ENCODE measurements at regions not wholly inside any gene's neighbourhood (a gene's known extent, or its start where the extent isn't known, plus 50 kb on each side); places are given as distances from the start of the nearest gene placed in this dataset.

DNA sequence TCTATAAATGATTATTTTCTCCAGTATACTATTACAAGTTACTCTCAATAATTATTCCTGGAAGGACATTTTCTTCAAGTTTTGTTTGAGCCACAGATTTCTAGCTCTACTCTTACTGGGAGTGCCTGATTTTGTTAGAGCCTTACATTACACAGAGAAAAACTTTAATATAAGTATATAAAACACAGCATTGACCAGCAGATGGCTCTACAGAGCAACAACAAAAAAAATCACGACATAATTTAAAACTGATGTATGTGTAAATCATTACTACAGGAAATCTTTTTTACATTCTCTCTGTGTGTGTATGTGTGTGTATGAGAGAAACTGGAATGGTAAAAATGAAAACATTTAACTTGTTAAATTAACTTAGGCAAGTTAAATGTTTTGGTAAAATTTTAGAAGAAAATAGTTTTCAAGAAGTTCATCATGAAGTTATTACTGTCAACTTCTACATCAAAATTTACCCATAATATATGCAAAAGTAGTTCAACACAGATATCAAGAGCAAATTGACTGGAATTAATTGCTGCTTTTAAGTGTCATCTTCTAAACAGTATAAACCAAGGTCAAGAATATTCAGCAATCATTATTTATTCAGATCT, 103.3 kb downstream of the MDH1 start:
- Histone ChIP-seq H3K4me2 (ENCODE audit: insufficient read depth, low read length) (no peak overlapping the region), H3K27ac (ENCODE audit: low read length) (no peak overlapping the region), H3K4me1 (ENCODE audit: insufficient read depth, low read length) (no peaks in the 10 kb centered on the region), H3K9me3 (ENCODE audit: insufficient read depth, low read length, severe bottlenecking) (no peaks in the 10 kb centered on the region), H3K79me2 (ENCODE audit: insufficient read depth, low read length) (no peaks in the 10 kb centered on the region), H3K9ac (ENCODE audit: low read depth, low read length) (no peak overlapping the region), H3K4me3 (ENCODE audit: low read depth in 1 of 2, low read length in 2 of 2) (no peak overlapping the region), H3K27me3 (ENCODE audit: insufficient read depth, low read length, poor library complexity) (no peaks in the 10 kb centered on the region), H2AFZ (ENCODE audit: low read depth, low read length) (no peak overlapping the region), H4K20me1 (ENCODE audit: insufficient read depth, low read length) (no peaks in the 10 kb centered on the region), H3K36me3 (ENCODE audit: insufficient read depth, low read length) (no peaks in the 10 kb centered on the region)
- DNase-seq (peak; percentile 37), ATAC-seq (ENCODE audit: insufficient read depth, low read depth) (peak; percentile 86)
- no peak for TF ChIP-seq EZH2 (IDR thresholded peaks at IDR 0.05; ENCODE audit: borderline replicate concordance, low read depth, low read length, severe bottlenecking)
- TF ChIP-seq, protein P1, sequence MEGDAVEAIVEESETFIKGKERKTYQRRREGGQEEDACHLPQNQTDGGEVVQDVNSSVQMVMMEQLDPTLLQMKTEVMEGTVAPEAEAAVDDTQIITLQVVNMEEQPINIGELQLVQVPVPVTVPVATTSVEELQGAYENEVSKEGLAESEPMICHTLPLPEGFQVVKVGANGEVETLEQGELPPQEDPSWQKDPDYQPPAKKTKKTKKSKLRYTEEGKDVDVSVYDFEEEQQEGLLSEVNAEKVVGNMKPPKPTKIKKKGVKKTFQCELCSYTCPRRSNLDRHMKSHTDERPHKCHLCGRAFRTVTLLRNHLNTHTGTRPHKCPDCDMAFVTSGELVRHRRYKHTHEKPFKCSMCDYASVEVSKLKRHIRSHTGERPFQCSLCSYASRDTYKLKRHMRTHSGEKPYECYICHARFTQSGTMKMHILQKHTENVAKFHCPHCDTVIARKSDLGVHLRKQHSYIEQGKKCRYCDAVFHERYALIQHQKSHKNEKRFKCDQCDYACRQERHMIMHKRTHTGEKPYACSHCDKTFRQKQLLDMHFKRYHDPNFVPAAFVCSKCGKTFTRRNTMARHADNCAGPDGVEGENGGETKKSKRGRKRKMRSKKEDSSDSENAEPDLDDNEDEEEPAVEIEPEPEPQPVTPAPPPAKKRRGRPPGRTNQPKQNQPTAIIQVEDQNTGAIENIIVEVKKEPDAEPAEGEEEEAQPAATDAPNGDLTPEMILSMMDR (IDR thresholded peaks at IDR 0.05; ENCODE audit: borderline replicate concordance, extremely low read depth, low read length, poor library complexity, severe bottlenecking) = peak; percentile 67

DNA sequence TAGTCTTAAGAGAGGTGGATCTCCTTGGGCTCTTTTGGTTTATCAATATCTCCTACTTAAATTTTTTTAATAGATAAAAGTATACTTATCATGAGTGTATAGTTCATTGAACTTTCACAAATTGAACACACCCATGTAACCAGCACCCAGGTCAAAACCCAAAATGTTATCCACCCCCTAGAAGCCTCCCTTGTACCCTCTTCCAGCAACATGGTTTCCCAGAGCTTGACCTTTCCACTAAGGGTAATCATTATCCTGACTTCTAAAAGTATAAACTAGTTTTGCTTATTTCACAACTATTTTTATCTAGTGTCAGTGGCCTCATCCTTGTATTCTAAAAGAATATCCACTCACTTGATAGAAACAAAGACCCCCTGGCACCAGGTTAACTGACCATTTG, 106.8 kb downstream of the MDH1 start:
- no peak for TF ChIP-seq EZH2 (IDR thresholded peaks at IDR 0.05; ENCODE audit: borderline replicate concordance, low read depth, low read length, severe bottlenecking)
- TF ChIP-seq, protein P1 (IDR thresholded peaks at IDR 0.05; ENCODE audit: borderline replicate concordance, extremely low read depth, low read length, poor library complexity, severe bottlenecking) = no peak
- Histone ChIP-seq H3K27ac (ENCODE audit: low read length) (no peak overlapping the region), H3K4me3 (ENCODE audit: low read depth in 1 of 2, low read length in 2 of 2) (no peak overlapping the region), H4K20me1 (ENCODE audit: insufficient read depth, low read length) (no peaks in the 10 kb centered on the region), H3K4me2 (ENCODE audit: insufficient read depth, low read length) (no peak overlapping the region), H2AFZ (ENCODE audit: low read depth, low read length) (no peak overlapping the region), H3K9ac (ENCODE audit: low read depth, low read length) (no peak overlapping the region), H3K79me2 (ENCODE audit: insufficient read depth, low read length) (no peaks in the 10 kb centered on the region), H3K27me3 (ENCODE audit: insufficient read depth, low read length, poor library complexity) (no peaks in the 10 kb centered on the region), H3K9me3 (ENCODE audit: insufficient read depth, low read length, severe bottlenecking) (no peaks in the 10 kb centered on the region), H3K4me1 (ENCODE audit: insufficient read depth, low read length) (peaks cover 6% of the 10 kb centered on the region), H3K36me3 (ENCODE audit: insufficient read depth, low read length) (no peaks in the 10 kb centered on the region)
- ATAC-seq (ENCODE audit: insufficient read depth, low read depth) (no peak), DNase-seq (no peak)

- H4K20me1 ChIP-seq (ENCODE audit: insufficient read depth, low read length) = no peaks in the 10 kb centered on the region
- H3K4me1 ChIP-seq (ENCODE audit: insufficient read depth, low read length) = peaks cover 6% of the 10 kb centered on the region
- H2AFZ ChIP-seq (ENCODE audit: low read depth, low read length) = no peak overlapping the region
- no peaks in the 10 kb centered on the region for H3K27me3 ChIP-seq (ENCODE audit: insufficient read depth, low read length, poor library complexity)
- no peak overlapping the region for H3K27ac ChIP-seq (ENCODE audit: low read length)
- DNase-seq (no peak), ATAC-seq (ENCODE audit: insufficient read depth, low read depth) (no peak)
- TF ChIP-seq EZH2 (IDR thresholded peaks at IDR 0.05; ENCODE audit: borderline replicate concordance, low read depth, low read length, severe bottlenecking) = no peak
- TF ChIP-seq, protein P1 (IDR thresholded peaks at IDR 0.05; ENCODE audit: borderline replicate concordance, extremely low read depth, low read length, poor library complexity, severe bottlenecking) = no peak
- no peak overlapping the region for H3K4me3 ChIP-seq (ENCODE audit: low read depth in 1 of 2, low read length in 2 of 2)
- no peaks in the 10 kb centered on the region for H3K79me2 ChIP-seq (ENCODE audit: insufficient read depth, low read length)
- no peaks in the 10 kb centered on the region for H3K9me3 ChIP-seq (ENCODE audit: insufficient read depth, low read length, severe bottlenecking)
- no peak overlapping the region for H3K4me2 ChIP-seq (ENCODE audit: insufficient read depth, low read length)
- H3K36me3 ChIP-seq (ENCODE audit: insufficient read depth, low read length) = no peaks in the 10 kb centered on the region
- H3K9ac ChIP-seq (ENCODE audit: low read depth, low read length) = no peak overlapping the region
These were observed 107.7 kb downstream of the MDH1 start for GRCh38 chr2:63696496-63696895.
